NCI-H748 (cell line): ENCODE measurements at regions not wholly inside any gene's neighbourhood (a gene's known extent, or its start where the extent isn't known, plus 50 kb on each side); places are given as distances from the start of the nearest gene placed in this dataset.
"Not testable (repeated sequence)": the region's sequence is repeated elsewhere in the genome, so short reads cannot be mapped to it uniquely, and the experiment has no call there.

Experiments
- DNase-seq: peaks from one replicate; lab custom pipeline; 2025; ENCODE audit not compliant: unreplicated experiment; lab: John Stamatoyannopoulos, UW

- no peak for DNase-seq
Observed at GRCh38 chr7:12979181-12979580, 291.7 kb downstream of the ARL4A start.

- no peak for DNase-seq
Observed at GRCh38 chr7:12982178-12982577, 294.7 kb downstream of the ARL4A start.

GRCh38 chr7:12984117-12984516 is 296.7 kb downstream of the ARL4A start:
- DNase-seq, result no peak

GRCh38 chr7:12985228-12985627 is 297.8 kb downstream of the ARL4A start:
- no peak for DNase-seq

GRCh38 chr7:12985752-12986151 is 298.3 kb downstream of the ARL4A start:
- no peak for DNase-seq

GRCh38 chr7:12987238-12987637 is 299.8 kb downstream of the ARL4A start:
- no peak for DNase-seq

- DNase-seq, result no peak
Observed at GRCh38 chr7:12990440-12990839, 303.0 kb downstream of the ARL4A start.

GRCh38 chr7:12993025-12993424 is 305.6 kb downstream of the ARL4A start:
- DNase-seq, result no peak

GRCh38 chr7:12995912-12996469 is 308.6 kb downstream of the ARL4A start:
- DNase-seq, result no peak

- DNase-seq, result no peak
Observed at GRCh38 chr7:13007331-13007730, 319.9 kb downstream of the ARL4A start.

GRCh38 chr7:13009517-13009916 is 322.1 kb downstream of the ARL4A start:
- DNase-seq, result no peak

GRCh38 chr7:13014011-13014410 is 326.6 kb downstream of the ARL4A start:
- no peak for DNase-seq

GRCh38 chr7:13016036-13016581 is 328.7 kb downstream of the ARL4A start:
- no peak for DNase-seq

- DNase-seq, result no peak
Observed at GRCh38 chr7:13016592-13017332, 329.3 kb downstream of the ARL4A start.

- DNase-seq, result no peak
Observed at GRCh38 chr7:13017333-13017857, 330.0 kb downstream of the ARL4A start.

- DNase-seq, result no peak
Observed at GRCh38 chr7:13017881-13018280, 330.4 kb downstream of the ARL4A start.

GRCh38 chr7:13021566-13022300 is 334.3 kb downstream of the ARL4A start:
- DNase-seq, result peak; percentile 23

- no peak for DNase-seq
Observed at GRCh38 chr7:13024121-13024674, 336.8 kb downstream of the ARL4A start.

GRCh38 chr7:13025043-13025442 is 337.6 kb downstream of the ARL4A start:
- DNase-seq, result not testable (repeated sequence)

- DNase-seq, result no peak
Observed at GRCh38 chr7:13027321-13027720, 339.9 kb downstream of the ARL4A start.
